ENCODE measurements at regions not wholly inside any gene's neighbourhood (a gene's known extent, or its start where the extent isn't known, plus 50 kb on each side); places are given as distances from the start of the nearest gene placed in this dataset.

DNA sequence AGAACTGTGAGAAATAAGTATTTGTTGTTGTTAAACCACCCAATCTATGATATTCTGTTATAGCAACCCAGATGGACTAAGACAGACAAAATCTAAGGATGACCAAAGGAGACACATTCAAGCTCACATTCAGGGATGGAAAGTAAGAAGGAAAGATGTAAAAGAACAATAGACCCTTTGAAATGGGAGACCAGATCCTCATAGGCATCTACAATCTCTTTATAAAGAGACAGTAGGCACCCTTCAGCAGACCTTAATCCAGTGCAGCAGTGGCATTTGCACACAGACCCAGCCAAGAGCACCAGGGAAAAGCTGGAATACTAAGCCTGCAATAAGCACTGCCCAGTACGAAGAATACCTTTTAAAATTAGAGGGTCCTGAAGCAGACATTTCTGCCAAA lies 132.7 kb downstream of the KLHL28 start:
- ATAC-seq (ENCODE audit: low read depth) (no peak), DNase-seq (ENCODE audit: low spot score) (no peak)
- no peak for TF ChIP-seq CTCF (IDR thresholded peaks at IDR 0.05; ENCODE audit: poor library complexity, severe bottlenecking)
- H3K27me3 ChIP-seq (ENCODE audit: insufficient read depth, poor library complexity, severe bottlenecking), result no peaks in the 10 kb centered on the region
- no peak overlapping the region for H3K27ac ChIP-seq (ENCODE audit: poor library complexity, severe bottlenecking)
- no peaks in the 10 kb centered on the region for H3K9me3 ChIP-seq (ENCODE audit: severe bottlenecking)
- H3K36me3 ChIP-seq (ENCODE audit: low read depth), result no peaks in the 10 kb centered on the region
- H3K4me3 ChIP-seq (ENCODE audit: severe bottlenecking), result no peak overlapping the region
- no peaks in the 10 kb centered on the region for H3K4me1 ChIP-seq (ENCODE audit: insufficient read depth, poor library complexity, severe bottlenecking)

DNA sequence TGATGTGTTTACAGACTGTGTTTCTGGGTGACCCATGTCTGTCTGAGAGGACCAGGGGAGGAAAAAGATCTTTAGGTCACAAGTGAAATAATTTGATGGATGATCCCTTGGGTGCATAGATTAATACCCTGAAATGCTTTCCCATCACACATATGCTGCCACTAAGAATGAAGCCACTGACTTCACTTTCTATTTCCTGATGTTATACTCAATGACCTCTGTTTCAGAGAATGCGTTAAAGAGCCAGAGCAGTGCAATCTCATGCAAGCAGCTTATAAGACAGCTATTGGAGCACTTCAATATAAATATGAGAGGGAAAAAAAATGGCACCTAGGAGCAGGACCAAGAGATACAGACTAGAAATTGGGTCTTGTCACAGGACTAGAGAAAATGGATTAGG lies 133.7 kb downstream of the KLHL28 start:
- Histone ChIP-seq H3K4me3 (ENCODE audit: severe bottlenecking) (no peak overlapping the region), H3K36me3 (ENCODE audit: low read depth) (no peaks in the 10 kb centered on the region), H3K27ac (ENCODE audit: poor library complexity, severe bottlenecking) (no peak overlapping the region), H3K27me3 (ENCODE audit: insufficient read depth, poor library complexity, severe bottlenecking) (no peaks in the 10 kb centered on the region), H3K9me3 (ENCODE audit: severe bottlenecking) (no peaks in the 10 kb centered on the region), H3K4me1 (ENCODE audit: insufficient read depth, poor library complexity, severe bottlenecking) (no peaks in the 10 kb centered on the region)
- DNase-seq (ENCODE audit: low spot score), result no peak
- no peak for ATAC-seq (ENCODE audit: low read depth)
- no peak for TF ChIP-seq CTCF (IDR thresholded peaks at IDR 0.05; ENCODE audit: poor library complexity, severe bottlenecking)

DNA sequence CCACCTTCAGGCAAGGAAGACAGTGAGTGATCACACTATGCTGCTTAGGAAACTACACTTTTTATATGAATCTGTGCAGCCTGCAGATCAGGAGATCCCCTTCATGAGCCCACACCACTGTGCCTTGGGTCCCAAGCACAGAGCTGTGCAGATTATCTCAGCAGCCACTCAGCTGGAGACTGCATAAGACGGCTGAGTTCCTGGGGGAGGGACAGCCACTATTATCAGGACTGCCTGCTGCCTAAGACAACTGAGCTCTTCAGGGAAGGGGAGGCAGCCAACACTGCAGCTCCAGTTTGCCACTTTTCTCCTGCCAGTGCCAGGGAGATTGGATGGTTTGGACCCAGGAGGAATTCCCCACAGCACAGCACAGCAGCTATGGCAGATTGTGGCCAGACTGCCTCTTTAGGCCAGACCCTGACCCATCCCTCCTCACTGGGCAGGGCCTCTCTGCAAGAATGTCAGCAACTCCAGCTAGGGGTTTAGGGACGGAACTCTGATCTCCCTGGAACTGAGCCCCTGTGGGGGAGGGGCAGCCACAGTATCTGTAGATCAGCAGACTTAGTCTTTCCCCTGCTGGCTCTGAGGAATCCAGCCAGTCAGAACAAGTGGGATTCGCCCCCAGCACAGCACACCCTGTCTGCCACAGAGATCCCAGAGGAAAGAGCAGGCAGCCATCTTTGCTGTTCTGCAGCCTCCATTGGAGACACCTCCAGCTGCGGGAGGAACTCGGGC lies 141.3 kb downstream of the KLHL28 start:
- ATAC-seq (ENCODE audit: low read depth) (no peak), DNase-seq (ENCODE audit: low spot score) (no peak)
- no peaks in the 10 kb centered on the region for H3K36me3 ChIP-seq (ENCODE audit: low read depth)
- H3K27me3 ChIP-seq (ENCODE audit: insufficient read depth, poor library complexity, severe bottlenecking), result peaks cover 11% of the 10 kb centered on the region
- no peaks in the 10 kb centered on the region for H3K4me1 ChIP-seq (ENCODE audit: insufficient read depth, poor library complexity, severe bottlenecking)
- no peak overlapping the region for H3K27ac ChIP-seq (ENCODE audit: poor library complexity, severe bottlenecking)
- no peaks in the 10 kb centered on the region for H3K9me3 ChIP-seq (ENCODE audit: severe bottlenecking)
- TF ChIP-seq CTCF (IDR thresholded peaks at IDR 0.05; ENCODE audit: poor library complexity, severe bottlenecking), result no peak
- no peak overlapping the region for H3K4me3 ChIP-seq (ENCODE audit: severe bottlenecking)

DNA sequence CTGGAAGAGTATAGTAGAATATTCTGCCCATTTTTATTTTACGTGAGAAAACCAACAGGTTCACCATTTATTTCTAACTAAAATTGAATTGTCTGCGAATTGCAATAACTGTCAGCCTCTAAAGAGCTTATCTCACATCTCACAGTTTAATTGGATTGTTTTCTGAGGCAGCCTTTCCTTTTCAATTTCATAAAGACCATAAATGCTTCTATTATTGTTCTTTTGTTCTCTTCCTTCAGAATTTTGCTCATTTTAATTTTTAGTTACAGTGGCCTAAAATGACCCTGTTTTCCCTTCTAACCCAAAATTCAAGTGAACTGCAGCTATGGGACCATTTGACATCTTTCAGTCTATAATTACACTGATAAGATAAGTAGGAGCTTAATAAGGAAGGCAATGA lies 147.6 kb downstream of the KLHL28 start:
- ATAC-seq (ENCODE audit: low read depth), result no peak

More for the DNA sequence above, 147.6 kb downstream of the KLHL28 start:
- DNase-seq (ENCODE audit: low spot score), result no peak
- Histone ChIP-seq H3K4me1 (ENCODE audit: insufficient read depth, poor library complexity, severe bottlenecking) (no peaks in the 10 kb centered on the region), H3K4me3 (ENCODE audit: severe bottlenecking) (no peak overlapping the region), H3K27me3 (ENCODE audit: insufficient read depth, poor library complexity, severe bottlenecking) (peaks cover 7% of the 10 kb centered on the region), H3K36me3 (ENCODE audit: low read depth) (no peaks in the 10 kb centered on the region), H3K27ac (ENCODE audit: poor library complexity, severe bottlenecking) (no peak overlapping the region), H3K9me3 (ENCODE audit: severe bottlenecking) (no peaks in the 10 kb centered on the region)
- TF ChIP-seq CTCF (IDR thresholded peaks at IDR 0.05; ENCODE audit: poor library complexity, severe bottlenecking), result no peak

Measured in RWPE2 (cell line).